ENCODE measurements at regions not wholly inside any gene's neighbourhood (a gene's known extent, or its start where the extent isn't known, plus 50 kb on each side); places are given as distances from the start of the nearest gene placed in this dataset.

DNA sequence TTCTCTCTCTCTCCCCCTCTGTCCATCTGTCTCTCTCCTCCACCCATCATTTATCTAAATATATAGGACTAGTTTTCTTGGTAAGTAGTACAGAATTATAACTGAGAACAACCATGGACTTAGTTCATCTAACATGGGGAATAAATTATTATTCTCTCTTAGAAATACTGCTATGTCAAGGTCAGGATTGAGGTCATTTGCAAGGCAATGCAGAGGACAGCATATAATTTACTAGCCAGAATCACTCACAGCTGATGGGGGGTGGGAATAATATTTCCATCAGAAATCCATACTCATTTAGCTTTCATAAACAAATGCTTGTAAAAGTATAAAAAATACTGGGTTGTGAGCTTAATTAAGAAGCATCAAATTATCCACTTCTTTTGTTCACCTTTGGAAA lies 553.9 kb upstream of the POU3F2 start:
- TF ChIP-seq, protein P1, sequence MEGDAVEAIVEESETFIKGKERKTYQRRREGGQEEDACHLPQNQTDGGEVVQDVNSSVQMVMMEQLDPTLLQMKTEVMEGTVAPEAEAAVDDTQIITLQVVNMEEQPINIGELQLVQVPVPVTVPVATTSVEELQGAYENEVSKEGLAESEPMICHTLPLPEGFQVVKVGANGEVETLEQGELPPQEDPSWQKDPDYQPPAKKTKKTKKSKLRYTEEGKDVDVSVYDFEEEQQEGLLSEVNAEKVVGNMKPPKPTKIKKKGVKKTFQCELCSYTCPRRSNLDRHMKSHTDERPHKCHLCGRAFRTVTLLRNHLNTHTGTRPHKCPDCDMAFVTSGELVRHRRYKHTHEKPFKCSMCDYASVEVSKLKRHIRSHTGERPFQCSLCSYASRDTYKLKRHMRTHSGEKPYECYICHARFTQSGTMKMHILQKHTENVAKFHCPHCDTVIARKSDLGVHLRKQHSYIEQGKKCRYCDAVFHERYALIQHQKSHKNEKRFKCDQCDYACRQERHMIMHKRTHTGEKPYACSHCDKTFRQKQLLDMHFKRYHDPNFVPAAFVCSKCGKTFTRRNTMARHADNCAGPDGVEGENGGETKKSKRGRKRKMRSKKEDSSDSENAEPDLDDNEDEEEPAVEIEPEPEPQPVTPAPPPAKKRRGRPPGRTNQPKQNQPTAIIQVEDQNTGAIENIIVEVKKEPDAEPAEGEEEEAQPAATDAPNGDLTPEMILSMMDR (IDR thresholded peaks at IDR 0.05), result no peak
- TF ChIP-seq POLR2AphosphoS5 (IDR thresholded peaks at IDR 0.05) (no peak), POLR2A (IDR thresholded peaks at IDR 0.05) (no peak), EP300 (IDR thresholded peaks at IDR 0.05) (no peak)

Data from sigmoid colon (tissue), 4 donors.